GM08714 (cell line): ENCODE measurements at regions not wholly inside any gene's neighbourhood (a gene's known extent, or its start where the extent isn't known, plus 50 kb on each side); places are given as distances from the start of the nearest gene placed in this dataset.

Source experiments
- H3K4me3 ChIP-seq: fragments of 200-500 bp; sonication (Bioruptor generic); 2 replicates; pipeline ENCODE4 v1.5.1; 2014; ENCODE audit warnings: mild to moderate bottlenecking, low read length, inconsistent platforms
- ZNF274 ChIP-seq: IDR thresholded peaks from 2 replicates; pipeline ENCODE4 v1.6.1; 2012; ENCODE audit warnings: mild to moderate bottlenecking, low read depth, low read length

DNA sequence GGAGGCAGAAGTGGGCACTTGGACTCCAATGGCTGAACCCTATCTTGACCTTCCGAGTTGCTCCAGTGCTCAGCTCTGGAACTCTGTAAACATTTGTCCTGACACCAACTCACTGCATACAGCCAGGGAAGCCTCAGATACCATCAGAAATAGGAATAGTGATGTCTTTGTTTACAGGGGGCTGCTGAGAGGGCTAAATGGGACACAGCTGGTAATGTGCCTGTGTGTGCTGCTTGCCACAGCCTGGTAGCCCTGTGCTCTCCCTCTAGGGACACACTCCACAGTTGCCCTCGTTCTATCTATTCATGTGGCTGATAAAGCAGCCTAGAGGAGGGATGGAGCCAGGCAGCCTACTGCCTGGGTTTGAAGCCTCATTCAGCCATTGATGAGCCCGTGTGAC lies 559.8 kb downstream of the MIAT start:
- no peak overlapping the region for H3K4me3 ChIP-seq
- TF ChIP-seq ZNF274, result no peak

- no peak for TF ChIP-seq ZNF274
- H3K4me3 ChIP-seq, result no peak overlapping the region
Measured at GRCh38 chr22:27218012-27218920, 560.9 kb downstream of the MIAT start.

DNA sequence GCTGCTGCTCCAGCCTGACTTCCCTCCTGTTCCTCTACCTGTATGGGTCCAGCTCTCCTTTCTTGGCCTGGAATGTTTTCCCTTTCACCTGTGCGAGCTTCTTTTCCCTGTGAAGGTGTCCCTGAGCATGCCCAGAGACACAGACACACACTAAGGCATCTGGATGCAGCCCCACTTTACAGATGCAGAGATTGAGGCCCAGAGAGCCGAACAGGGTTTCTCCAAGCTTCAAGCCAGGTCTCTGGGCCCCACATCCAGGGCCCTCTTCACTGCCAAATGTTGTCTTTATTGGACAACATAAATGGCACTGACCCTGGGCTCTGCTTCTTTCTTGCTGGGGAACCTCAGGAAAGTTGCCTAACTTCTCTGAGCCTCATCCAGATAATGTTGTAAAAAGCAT lies 561.6 kb downstream of the MIAT start:
- TF ChIP-seq ZNF274, result no peak
- H3K4me3 ChIP-seq, result no peak overlapping the region

DNA sequence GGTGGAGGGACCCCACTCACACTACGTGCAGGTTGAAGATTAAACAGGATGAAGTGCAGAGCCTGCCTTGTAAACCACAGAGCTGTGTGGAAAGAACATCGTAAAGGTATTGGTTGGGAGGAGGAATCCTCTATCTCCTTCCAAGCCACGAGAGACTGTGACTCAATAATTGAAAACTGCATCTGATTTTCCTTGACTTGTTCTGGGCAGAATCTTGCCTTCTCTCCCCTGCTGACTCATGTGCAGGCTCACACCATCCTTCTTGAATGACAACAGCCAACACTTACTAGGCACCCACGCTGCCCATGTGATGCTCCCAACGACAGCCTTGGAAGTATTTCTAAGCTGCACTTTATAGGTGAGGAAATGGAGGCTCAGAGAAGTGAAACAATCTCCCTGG lies 563.0 kb downstream of the MIAT start:
- no peak for TF ChIP-seq ZNF274
- H3K4me3 ChIP-seq, result no peak overlapping the region

GRCh38 chr22:27222178-27222577 lies 564.8 kb downstream of the MIAT start:
- no peak for TF ChIP-seq ZNF274
- H3K4me3 ChIP-seq, result no peak overlapping the region

GRCh38 chr22:27223317-27224177 lies 566.2 kb downstream of the MIAT start:
- no peak for TF ChIP-seq ZNF274
- H3K4me3 ChIP-seq, result no peak overlapping the region

GRCh38 chr22:27224485-27225374 lies 567.3 kb downstream of the MIAT start:
- no peak for TF ChIP-seq ZNF274
- H3K4me3 ChIP-seq, result no peak overlapping the region

DNA sequence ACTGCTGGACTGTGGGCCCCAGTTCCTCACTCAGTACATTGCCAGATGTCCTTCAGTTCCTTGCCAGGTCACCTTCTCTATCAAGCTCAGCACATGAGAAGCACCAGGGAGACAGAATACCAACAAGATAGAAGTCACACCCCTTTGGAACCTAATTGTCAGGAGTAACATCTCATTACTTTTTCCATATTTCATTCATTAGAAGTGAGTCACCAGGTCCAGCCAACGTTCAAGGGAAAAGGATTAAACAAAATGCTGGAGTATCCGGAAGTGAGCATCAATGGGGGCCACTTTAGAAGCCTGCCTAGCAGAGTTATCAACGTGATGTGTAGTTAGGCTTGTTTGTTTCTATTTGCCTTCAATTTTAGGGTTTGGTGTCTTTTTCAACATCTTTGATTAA lies 569.3 kb downstream of the MIAT start:
- no peak for TF ChIP-seq ZNF274
- no peak overlapping the region for H3K4me3 ChIP-seq

DNA sequence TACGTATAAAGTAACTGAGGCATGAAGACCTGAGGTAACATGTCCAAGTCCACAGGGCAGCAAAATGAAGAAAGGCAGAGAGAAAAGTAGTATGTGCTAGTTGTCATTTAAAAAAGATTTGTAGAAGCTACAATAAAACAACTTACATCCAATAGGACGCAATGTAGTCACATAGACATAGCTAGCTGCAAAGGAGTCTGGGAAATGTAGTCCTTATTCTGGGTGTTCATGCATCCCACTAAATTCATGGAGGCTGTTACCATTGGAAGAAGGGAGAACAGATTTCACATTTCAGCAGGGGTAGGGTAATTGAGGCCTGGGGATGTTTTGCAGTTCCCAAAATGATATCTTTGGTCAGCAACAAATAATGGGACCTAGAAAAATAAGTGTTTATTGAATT lies 571.4 kb downstream of the MIAT start:
- H3K4me3 ChIP-seq, result no peak overlapping the region
- TF ChIP-seq ZNF274, result no peak

DNA sequence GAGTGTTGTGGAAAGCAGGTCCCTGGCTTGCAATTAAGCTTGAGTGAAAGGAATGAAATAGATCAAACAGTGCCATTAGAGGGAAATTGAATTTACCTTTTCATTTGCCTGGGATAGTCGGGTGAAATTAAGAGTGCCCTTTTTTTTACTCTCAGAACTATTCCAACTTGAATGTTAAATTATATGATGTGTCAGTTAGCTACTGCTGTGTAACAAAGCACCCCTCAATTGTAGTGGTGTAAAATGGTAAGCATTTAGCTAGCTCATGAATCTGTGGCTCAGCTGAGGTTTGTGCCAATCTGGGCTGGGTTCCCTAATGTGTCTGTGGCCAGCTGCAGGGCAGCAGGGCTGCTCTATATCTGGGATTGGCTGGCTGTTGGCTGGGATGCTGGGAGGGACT lies 571.4 kb downstream of the MN1 start:
- H3K4me3 ChIP-seq, result no peak overlapping the region
- no peak for TF ChIP-seq ZNF274

DNA sequence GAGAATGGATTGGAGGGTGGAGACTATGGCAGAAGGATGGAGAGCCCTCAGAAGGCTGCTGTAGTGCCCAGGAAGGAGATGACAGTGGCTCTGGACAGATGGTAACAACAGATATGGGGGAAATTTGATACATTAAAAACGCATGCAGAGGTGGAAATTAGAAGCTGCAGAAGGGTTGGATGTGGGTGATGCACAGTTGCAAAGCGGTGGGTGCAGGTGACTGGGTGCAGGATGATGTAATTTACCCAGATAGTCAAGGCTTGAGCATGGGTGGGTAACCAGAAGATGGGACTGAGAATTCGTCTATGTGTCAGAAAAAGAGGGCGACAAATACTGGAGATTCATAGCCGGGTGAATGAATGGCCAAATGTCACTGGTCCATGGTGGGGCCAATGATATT lies 570.3 kb downstream of the MN1 start:
- H3K4me3 ChIP-seq, result no peak overlapping the region
- no peak for TF ChIP-seq ZNF274

GRCh38 chr22:27232077-27232476 lies 569.5 kb downstream of the MN1 start:
- no peak for TF ChIP-seq ZNF274
- no peak overlapping the region for H3K4me3 ChIP-seq

- no peak for TF ChIP-seq ZNF274
- no peak overlapping the region for H3K4me3 ChIP-seq
Measured at GRCh38 chr22:27237080-27237741, 564.3 kb downstream of the MN1 start.
